ENCODE measurements at regions not wholly inside any gene's neighbourhood (a gene's known extent, or its start where the extent isn't known, plus 50 kb on each side); places are given as distances from the start of the nearest gene placed in this dataset.
"Not testable (repeated sequence)": the region's sequence is repeated elsewhere in the genome, so short reads cannot be mapped to it uniquely, and the experiment has no call there.

DNA sequence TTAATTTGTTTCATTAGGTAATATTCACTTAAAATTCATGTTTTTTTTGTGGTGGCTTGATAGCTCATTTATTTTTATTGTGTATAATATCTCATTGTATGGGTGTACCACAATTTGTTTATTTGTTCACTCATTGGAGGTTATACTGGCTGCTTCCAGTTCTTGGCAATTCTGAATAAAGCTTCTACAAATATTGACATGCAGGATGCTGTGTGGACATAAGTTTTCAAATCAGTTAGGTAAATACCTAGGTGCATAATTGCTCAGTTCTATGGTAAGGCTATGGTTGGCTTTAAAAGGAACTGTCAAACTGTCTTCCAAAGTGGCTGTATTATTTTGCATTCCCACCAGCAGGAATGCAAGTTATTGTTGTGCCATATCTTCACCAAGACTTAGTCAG, 504.5 kb upstream of the GALNTL6 start:
- FAIRE-seq: no peak
- TF ChIP-seq IRF2 (CRISPR knock-in tag; IDR thresholded peaks at IDR 0.05) (no peak), XRCC5 (IDR thresholded peaks at IDR 0.05; ENCODE audit: low read depth, low read length) (no peak), KDM1A (IDR thresholded peaks at IDR 0.05) (no peak), HDAC6 (IDR thresholded peaks at IDR 0.05; ENCODE audit: low read depth, low read length) (no peak), ZNF12 (CRISPR knock-in tag; IDR thresholded peaks at IDR 0.05) (no peak), ZNF57 (CRISPR knock-in tag; IDR thresholded peaks at IDR 0.05) (no peak)

DNA sequence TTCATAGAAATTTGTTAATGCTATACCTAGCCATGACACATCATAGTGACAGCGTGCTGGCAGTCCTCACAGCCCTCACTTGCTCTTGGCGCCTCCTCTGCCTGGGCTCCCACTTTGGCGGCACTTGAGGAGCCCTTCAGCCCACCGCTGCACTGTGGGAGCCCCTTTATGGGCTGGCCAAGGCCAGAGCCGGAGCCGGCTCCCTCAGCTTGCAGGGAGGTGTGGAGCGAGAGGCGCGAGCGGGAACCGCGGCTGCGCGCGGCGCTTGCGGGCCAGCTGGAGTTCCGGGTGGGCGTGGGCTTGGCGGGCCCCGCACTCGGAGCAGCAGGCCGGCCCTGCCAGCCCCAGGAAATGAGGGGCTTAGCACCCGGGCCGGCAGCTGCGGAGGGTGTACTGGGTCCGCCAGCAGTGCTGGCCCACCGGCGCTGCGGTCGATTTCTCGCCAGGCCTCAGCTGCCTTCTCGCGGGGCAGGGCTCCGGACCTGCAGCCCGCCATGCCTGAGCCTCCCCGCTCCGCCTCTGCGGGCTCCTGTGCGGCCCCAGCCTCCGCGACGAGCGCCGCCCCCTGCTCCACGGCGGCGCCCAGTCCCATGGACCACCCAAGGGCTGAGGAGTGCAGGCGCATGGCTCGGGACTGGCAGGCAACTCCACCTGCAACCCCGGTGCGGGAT, 515.0 kb upstream of the GALNTL6 start:
- in situ Hi-C loops (cut with MboI); H4K20me1 ChIP-seq (replicated peaks; ENCODE audit: control insufficient read depth, insufficient read depth, low read length); H3K4me2 ChIP-seq (ENCODE audit: insufficient read depth, low read length); ATAC-seq; BruUV-seq (replicated peaks); H2AFZ ChIP-seq (ENCODE audit: low read depth, low read length); H3K4me1 ChIP-seq (replicated peaks in 1 of 2; ENCODE audit: control insufficient read depth in 2 of 2, insufficient read depth in 2 of 2, low read length in 2 of 2); H3K27ac ChIP-seq (ENCODE audit: extremely low read depth, low read depth, low read length); H3K4me3 ChIP-seq; H3K27me3 ChIP-seq (ENCODE audit: control insufficient read depth in 2 of 2, insufficient read depth in 2 of 2, low read length in 2 of 2); H3K9me3 ChIP-seq (replicated peaks; ENCODE audit: control insufficient read depth, insufficient read depth, low read depth, low read length); FAIRE-seq; POLR2A ChIA-PET; DNase-seq (ENCODE audit: extremely low read depth in 1 of 4, low spot score in 3 of 4); H3K36me3 ChIP-seq (ENCODE audit: control insufficient read depth, insufficient read depth, low read length); intact Hi-C loops (cut with micrococcal nuclease); H3K79me2 ChIP-seq (ENCODE audit: control insufficient read depth, insufficient read depth, low read length); H3K9ac ChIP-seq (ENCODE audit: insufficient read depth in 1 of 2, low read depth in 2 of 2, low read length in 2 of 2); CTCF ChIA-PET (ENCODE audit: low intra/inter-chr PET ratio); H3K9me1 ChIP-seq (ENCODE audit: control insufficient read depth, insufficient read depth, low read length): not testable (repeated sequence)
- 20% methylated on average over 20 of the region's 52 CpGs for WGBS (ENCODE audit: insufficient coverage, low coverage, missing lambda C conversion rate)

More for the DNA sequence above, 504.5 kb upstream of the GALNTL6 start:
- no peak overlapping the region for H3K9ac ChIP-seq (ENCODE audit: insufficient read depth in 1 of 2, low read depth in 2 of 2, low read length in 2 of 2)
- no peaks in the 10 kb centered on the region for H3K27me3 ChIP-seq (ENCODE audit: control insufficient read depth in 2 of 2, insufficient read depth in 2 of 2, low read length in 2 of 2)
- no peaks in the 10 kb centered on the region for H3K36me3 ChIP-seq (ENCODE audit: control insufficient read depth, insufficient read depth, low read length)
- ATAC-seq: no peak
- no peak for DNase-seq (ENCODE audit: extremely low read depth in 1 of 4, low spot score in 3 of 4)
- CTCF ChIA-PET (ENCODE audit: low intra/inter-chr PET ratio): no interaction called here
- H3K4me3 ChIP-seq: no peak overlapping the region
- in situ Hi-C loops (cut with MboI): no loop called here
- no peak overlapping the region for H2AFZ ChIP-seq (ENCODE audit: low read depth, low read length)
- intact Hi-C loops (cut with micrococcal nuclease): no loop called here
- H3K4me2 ChIP-seq (ENCODE audit: insufficient read depth, low read length): no peak overlapping the region
- H3K27ac ChIP-seq (ENCODE audit: extremely low read depth, low read depth, low read length): no peak overlapping the region
- H3K9me1 ChIP-seq (ENCODE audit: control insufficient read depth, insufficient read depth, low read length): no peaks in the 10 kb centered on the region
- H4K20me1 ChIP-seq (replicated peaks; ENCODE audit: control insufficient read depth, insufficient read depth, low read length): no peaks in the 10 kb centered on the region
- no peaks in the 10 kb centered on the region for H3K79me2 ChIP-seq (ENCODE audit: control insufficient read depth, insufficient read depth, low read length)
- no peaks in the 10 kb centered on the region; the same call in 1 of the 2 replicates for H3K9me3 ChIP-seq (replicated peaks; ENCODE audit: control insufficient read depth, insufficient read depth, low read depth, low read length)
- POLR2A ChIA-PET: no interaction called here
- BruUV-seq (replicated peaks): no TSS peak
- no peaks in the 10 kb centered on the region for H3K4me1 ChIP-seq (replicated peaks in 1 of 2; ENCODE audit: control insufficient read depth in 2 of 2, insufficient read depth in 2 of 2, low read length in 2 of 2)

Measured in K562 (cell line).